Stimulated activated CD4-positive, alpha-beta T cell treated with anti-CD3 and anti-CD28 coated beads, Interleukin-12 subunit alpha, Interleukin-12 subunit beta, amount 100 ng/mL, for 24 hours (primary cell): ENCODE measurements at regions not wholly inside any gene's neighbourhood (a gene's known extent, or its start where the extent isn't known, plus 50 kb on each side); places are given as distances from the start of the nearest gene placed in this dataset.
"Not testable (repeated sequence)": the region's sequence is repeated elsewhere in the genome, so short reads cannot be mapped to it uniquely, and the experiment has no call there.

Source experiments
- DNase-seq, 2 experiments: peaks; one replicate each; pipeline ENCODE4 v3.0.0-alpha.2; 2020; ENCODE audit warnings: low read depth in 2 of 2

DNA sequence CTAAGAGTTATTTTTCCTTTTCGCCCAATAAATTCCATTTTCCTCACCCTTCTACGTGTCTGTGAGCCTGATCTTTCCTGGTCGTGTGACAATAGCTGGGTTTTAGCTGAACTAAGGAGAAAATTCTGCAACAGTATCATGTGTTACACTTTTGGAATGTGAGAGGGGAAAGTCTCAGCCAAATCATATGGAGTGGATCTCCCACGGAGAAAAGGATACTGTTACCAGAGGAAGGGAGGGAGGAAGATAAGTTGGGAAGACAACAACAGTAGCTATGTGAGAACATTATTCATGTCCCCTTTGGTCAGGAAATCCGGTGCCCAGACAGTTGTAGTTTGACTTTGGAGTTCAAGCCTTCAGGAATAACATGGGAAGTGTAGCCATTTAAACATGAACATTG, 584.0 kb upstream of the RAG2 start:
- no peak for DNase-seq

DNA sequence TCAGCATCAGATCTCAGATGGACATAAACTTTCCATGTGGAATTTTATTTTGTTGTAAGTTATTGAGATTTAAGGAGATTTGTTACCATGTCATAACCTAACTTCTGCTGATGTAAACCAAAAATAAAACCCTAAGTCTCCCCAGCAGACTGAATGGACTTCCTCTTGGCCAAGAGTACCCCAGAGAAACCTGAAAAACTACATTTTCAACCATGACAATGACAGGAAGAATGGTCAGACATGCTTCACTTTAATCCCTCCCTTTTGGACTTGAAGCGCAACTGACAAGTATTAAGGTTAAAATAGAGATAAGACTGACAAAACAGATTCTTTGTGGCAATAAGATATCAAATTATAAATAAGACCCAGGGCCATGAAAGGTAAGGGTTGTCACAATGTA, 579.7 kb upstream of the RAG2 start:
- no peak for DNase-seq

DNA sequence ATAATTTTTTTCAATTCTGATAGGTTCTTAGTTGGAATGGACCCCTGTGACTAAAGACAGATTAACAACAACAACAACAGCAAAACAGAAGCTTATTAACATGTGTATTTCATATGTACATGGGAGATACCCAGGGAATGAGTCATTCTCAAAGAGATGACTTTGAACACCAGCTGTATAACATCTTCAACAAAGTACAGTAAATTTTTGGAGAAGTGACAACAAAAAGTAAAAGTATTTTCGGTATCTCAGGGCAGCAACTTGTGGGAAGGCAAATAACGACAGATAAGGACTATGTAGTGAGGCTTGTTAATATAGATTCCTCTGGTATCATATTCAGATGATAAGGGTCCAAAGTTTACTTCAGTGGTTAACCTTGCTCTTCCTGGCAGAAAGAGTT, 573.4 kb upstream of the RAG2 start:
- DNase-seq: no peak

GRCh38 chr11:37170311-37170710, 572.3 kb upstream of the RAG2 start:
- DNase-seq: no peak

DNA sequence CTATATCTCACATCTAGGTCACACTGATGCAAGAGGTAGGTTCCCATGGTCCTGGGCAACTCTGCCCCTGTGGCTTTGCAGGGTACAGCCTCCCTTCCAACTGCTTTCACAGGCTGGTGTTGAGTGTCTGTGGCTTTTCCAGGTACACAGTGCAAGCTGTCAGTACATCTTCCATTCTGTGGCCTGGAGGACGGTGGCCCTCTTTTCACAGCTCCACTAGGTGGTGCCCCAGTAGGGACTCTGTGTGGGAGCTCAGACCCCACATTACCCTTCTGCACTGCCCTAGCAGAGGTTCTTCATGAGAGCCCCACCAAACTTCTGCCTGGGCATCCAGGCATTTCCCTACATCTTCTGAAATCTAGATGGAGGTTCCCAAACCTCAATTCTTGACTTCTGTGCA, 547.4 kb upstream of the RAG2 start:
- not testable (repeated sequence) for DNase-seq

DNA sequence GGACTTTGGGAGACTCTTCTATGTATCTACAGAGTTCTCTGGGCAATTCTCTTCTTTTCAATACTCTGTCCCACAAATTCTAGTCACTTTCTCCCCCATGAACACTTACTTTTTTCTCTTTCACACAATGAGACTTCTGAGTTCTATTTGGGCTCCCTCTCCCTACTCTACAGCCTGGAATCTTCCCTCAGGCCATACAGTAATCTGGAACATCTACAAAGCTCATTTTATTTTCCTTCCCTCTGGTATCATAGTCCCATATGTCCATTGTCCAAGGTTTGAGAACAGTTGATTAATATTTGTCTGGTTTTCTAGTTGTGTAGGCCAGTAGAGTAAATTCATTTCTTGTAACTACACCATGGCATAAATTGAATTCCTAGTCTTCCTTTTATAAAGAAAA, 544.6 kb upstream of the RAG2 start:
- no peak for DNase-seq

DNA sequence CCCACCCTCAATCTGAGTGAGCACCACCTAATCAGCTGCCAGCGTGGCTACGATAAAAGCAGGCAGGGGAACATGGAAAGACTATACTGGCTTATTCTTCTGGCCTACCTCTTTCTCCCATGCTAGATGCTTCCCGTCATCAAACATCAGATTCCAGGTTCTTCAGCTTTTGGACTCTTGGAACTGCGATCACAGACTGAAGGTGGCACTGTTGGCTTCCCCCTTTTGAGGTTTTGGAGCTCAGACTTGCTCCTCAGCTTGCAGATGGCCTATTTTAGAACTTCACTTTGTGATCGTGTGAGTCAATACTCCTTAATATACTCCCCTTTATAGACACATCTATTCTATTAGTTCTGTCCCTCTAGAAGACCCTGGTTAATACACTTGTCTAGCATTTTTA, 543.7 kb upstream of the RAG2 start:
- DNase-seq: no peak

DNA sequence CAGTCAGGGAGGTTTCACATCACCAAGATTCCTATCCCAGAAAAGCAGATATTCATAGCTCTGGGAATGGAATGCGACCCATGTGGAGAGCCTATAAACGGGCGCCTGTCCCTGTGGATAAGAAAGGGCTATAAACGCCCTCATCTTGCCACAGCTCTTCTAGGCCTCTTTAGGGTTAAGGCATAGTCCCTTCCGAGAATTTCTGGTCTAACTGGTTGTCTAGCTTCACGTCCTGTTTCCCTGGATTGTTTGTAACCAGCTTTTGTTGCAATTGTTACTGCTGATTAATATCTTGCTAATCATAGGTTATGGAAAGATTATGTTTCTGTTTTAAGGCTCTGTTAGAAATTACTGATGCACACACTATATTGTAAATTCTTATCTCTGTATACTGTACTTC, 537.6 kb upstream of the RAG2 start:
- not testable (repeated sequence) for DNase-seq

GRCh38 chr11:37134637-37135036, 536.6 kb upstream of the RAG2 start:
- no peak for DNase-seq

GRCh38 chr11:37124384-37124783, 526.3 kb upstream of the RAG2 start:
- DNase-seq: no peak

- DNase-seq: no peak
Measured at GRCh38 chr11:37115963-37116362, 517.9 kb upstream of the RAG2 start.

- DNase-seq: no peak
Measured at GRCh38 chr11:37110385-37110784, 512.3 kb upstream of the RAG2 start.

DNA sequence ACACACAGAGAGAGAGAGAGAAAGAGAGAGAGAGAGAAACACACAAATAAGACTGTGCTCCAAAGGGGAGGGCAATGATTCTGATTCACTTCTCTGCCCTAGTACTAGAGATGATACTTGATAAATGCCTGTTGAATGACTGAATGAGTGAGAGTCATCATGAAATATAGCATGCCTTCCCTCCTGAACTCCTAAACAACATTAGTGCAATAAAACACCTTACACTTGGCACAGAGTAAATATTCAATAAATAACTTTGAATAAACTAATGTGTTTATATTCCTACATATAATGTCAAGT, 511.2 kb upstream of the RAG2 start:
- no peak for DNase-seq

DNA sequence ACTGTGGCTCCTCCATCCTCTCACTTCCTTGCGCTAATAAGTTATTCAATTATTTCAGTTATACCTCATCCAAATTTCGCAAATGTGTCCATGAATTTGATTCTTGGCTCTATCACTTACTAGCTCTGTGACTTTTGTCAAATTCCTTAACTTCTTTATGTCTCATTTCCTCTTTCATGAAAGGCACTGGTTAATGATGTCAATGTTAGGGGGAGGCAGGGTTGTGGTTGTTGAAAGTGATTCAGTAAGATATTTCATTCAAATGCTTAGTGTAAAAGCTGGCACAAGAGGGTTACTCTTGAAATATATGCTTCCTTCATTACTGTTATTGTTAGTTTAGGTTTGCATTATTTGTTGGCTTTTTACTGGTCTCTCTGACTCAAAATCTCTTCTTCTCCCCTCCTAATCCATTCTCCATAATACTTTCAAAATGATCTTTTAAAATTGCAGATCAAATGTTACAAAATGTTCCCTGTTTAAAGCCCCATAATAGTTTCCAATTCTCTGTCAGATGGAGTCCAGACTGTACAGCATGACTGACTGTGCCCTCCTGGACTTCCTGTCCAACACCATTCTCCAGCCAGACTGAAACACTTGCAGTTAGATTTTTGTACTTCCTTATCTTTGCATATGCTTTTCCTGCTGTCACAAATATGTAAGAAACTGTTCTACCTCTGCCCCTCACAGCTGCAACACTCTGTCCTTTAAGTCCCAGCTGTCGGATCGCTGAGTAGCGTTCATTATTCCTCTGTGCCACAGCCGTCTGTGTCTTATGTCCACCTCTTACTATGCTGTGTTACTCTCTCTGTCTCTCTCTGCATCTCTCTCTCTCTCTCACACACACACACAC, 510.6 kb upstream of the RAG2 start:
- no peak for DNase-seq

GRCh38 chr11:37107831-37108230, 509.8 kb upstream of the RAG2 start:
- no peak for DNase-seq

DNA sequence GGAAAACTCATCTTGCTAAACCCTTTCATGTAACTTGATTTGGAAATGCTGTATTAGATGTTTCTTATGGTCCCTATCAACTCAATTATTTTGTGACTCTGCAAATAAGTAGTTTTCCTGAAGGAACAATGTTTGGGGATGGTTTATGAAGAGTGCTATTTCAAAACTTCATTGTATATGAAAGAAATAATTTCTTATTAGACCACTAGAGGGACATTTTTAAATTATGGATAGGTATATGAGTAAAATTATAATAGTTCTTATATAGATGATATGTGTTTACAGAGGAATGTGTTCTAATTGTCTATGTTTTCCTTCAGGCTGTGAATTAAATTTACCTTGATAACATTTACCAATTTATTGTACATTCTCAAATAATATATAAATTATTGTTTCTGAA, 509.4 kb upstream of the RAG2 start:
- DNase-seq: no peak

DNA sequence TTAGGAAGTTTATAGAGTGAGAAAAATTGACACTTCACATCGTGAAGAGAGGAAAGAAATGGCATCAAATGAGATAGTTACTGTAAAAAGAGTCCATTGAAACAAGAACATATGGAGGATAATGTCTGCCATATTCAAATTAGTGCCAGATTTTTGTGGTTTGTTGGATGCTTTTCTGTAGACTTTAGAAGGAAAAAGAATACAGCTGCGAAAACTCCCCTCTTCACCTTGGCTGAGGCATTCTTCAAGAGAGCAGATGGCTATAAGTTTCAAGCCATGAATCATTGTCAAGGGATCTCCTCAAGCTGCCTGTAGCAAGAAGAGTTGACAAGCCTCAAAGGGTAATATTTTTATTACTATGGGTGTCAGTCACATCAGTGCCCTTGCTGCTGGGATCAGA, 507.4 kb upstream of the RAG2 start:
- no peak for DNase-seq

DNA sequence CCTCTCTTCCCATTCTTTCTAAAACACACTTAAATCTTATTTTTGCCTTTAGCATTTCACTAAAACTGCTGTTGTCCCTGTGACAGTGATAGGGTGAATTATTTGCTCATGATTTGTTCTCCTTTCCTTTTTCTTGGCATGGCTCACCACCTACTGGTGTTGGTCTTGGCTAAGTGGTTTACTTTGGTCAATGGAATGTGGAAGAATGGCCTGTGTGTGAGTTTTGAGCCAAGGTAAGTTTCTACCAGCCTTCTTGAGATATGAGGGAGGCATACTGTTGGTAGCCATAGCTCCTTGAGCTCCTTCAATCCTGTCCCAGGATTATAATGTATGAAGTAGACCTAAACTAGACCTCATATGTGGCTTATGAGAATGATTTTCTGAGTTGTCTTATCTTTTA, 506.3 kb upstream of the RAG2 start:
- DNase-seq: no peak

DNA sequence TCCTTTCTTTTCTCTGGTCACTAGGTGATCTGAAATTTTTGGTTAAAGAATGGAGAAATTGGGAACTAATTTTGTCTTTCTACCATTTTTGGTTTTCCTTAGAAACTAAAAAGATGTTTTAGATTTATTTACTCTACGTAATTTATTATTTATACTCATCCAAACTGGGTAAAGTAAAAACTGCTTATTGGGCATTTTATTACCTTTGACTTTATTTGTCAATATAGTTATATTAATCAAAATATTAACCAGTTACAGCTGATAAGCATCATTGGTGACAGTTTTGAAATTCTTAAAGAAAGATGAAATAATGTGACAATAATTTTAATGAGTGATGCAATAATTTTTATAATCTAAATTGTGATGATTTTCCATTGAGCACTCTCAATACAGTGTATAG, 502.0 kb upstream of the RAG2 start:
- DNase-seq: no peak

GRCh38 chr11:37092487-37092886, 494.5 kb upstream of the RAG2 start:
- no peak for DNase-seq

- DNase-seq: no peak
Measured at GRCh38 chr11:37089439-37089838, 491.4 kb upstream of the RAG2 start.

GRCh38 chr11:37088573-37088910, 490.5 kb upstream of the RAG2 start:
- DNase-seq: no peak

- no peak for DNase-seq
Measured at GRCh38 chr11:37087650-37088572, 489.9 kb upstream of the RAG2 start.
